Mesothelial cell of epicardium (in vitro differentiated cells): ENCODE measurements at regions not wholly inside any gene's neighbourhood (a gene's known extent, or its start where the extent isn't known, plus 50 kb on each side); places are given as distances from the start of the nearest gene placed in this dataset.

Experiments used
- DNase-seq, 2 experiments: peaks; one replicate each; pipeline ENCODE4 v3.0.0; 2021; ENCODE audit warnings: low spot score in 2 of 2; ENCODE audit not compliant: unreplicated experiment in 2 of 2
- H3K27ac Mint-ChIP-seq: 2 replicates; pipeline ENCODE4 v1.8.0; 2021; ENCODE audit warnings: mixed read lengths
- H3K27me3 Mint-ChIP-seq: 2 replicates; pipeline ENCODE4 v1.8.0; 2021; ENCODE audit warnings: low read depth, mixed read lengths
- H3K36me3 Mint-ChIP-seq: 2 replicates; pipeline ENCODE4 v1.8.0; 2021; ENCODE audit warnings: mixed read lengths
- H3K4me1 Mint-ChIP-seq: 2 replicates; pipeline ENCODE4 v1.8.0; 2021; ENCODE audit warnings: mixed read lengths
- H3K4me3 Mint-ChIP-seq: 2 replicates; pipeline ENCODE4 v1.8.0; 2021; ENCODE audit warnings: mild to moderate bottlenecking, moderate library complexity, mixed read lengths
- H3K9me3 Mint-ChIP-seq: 2 replicates; pipeline ENCODE4 v1.8.0; 2021; ENCODE audit warnings: mixed read lengths
- TF ChIP-seq, protein P1 (sequence below): fragments of 200-600 bp; sonication (generic); IDR thresholded peaks from one replicate; pipeline ENCODE4 v1.5.0; 2021; ENCODE audit warnings: antibody characterized with exemption; ENCODE audit not compliant: unreplicated experiment

DNA sequence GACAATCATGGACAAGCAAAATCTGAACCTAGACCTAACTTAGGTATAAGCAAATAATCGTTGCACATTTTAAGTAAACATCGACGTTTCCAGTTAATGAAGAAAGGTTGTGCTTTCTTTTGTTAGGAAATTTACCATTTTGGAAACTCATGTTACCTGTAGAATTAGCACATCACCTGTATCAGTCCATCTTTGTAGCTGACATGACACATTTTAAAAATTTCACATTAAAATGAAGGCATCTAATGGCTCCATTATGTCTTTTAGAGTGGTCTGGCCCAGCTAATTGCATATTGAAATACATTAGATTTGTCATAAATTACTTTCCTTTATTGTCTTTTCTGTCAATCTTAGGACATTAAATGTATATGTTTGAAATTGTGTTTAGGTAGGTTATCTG lies 119.0 kb upstream of the MGAT5 start:
- Mint-ChIP-seq H3K4me3 (no peak overlapping the region), H3K27me3 (no peaks in the 10 kb centered on the region), H3K4me1 (peaks cover 15% of the 10 kb centered on the region), H3K36me3 (no peaks in the 10 kb centered on the region), H3K27ac (no peak overlapping the region), H3K9me3 (no peaks in the 10 kb centered on the region)
- TF ChIP-seq, protein P1, sequence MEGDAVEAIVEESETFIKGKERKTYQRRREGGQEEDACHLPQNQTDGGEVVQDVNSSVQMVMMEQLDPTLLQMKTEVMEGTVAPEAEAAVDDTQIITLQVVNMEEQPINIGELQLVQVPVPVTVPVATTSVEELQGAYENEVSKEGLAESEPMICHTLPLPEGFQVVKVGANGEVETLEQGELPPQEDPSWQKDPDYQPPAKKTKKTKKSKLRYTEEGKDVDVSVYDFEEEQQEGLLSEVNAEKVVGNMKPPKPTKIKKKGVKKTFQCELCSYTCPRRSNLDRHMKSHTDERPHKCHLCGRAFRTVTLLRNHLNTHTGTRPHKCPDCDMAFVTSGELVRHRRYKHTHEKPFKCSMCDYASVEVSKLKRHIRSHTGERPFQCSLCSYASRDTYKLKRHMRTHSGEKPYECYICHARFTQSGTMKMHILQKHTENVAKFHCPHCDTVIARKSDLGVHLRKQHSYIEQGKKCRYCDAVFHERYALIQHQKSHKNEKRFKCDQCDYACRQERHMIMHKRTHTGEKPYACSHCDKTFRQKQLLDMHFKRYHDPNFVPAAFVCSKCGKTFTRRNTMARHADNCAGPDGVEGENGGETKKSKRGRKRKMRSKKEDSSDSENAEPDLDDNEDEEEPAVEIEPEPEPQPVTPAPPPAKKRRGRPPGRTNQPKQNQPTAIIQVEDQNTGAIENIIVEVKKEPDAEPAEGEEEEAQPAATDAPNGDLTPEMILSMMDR, result no peak
- no peak for DNase-seq

DNA sequence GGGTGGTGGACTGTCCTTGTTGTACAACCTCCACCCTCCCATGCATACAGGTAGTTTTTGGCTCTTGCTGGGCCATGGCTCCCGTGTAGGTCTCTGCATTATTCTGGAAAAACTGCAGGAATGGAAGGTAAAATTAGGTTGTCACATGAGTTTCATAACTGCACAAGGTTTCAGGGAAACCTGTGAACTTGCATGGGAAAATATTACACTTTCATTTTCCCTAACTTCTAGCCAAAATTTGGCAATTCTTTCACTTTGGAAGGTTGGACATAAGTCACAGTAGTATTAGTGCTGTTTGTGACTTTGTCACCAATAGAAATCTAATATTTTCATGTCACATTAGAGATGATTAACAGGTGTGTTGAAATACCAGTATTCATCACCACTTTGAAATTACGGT lies 118.1 kb upstream of the MGAT5 start:
- TF ChIP-seq, protein P1, result no peak

GRCh38 chr2:134136731-134137130 lies 117.1 kb upstream of the MGAT5 start:
- H3K4me3 Mint-ChIP-seq, result no peak overlapping the region
- H3K27ac Mint-ChIP-seq, result peak overlapping the region; percentile 21
- H3K4me1 Mint-ChIP-seq, result peaks cover 15% of the 10 kb centered on the region
- DNase-seq, result no peak
- no peaks in the 10 kb centered on the region for H3K9me3 Mint-ChIP-seq
- no peaks in the 10 kb centered on the region for H3K27me3 Mint-ChIP-seq
- no peaks in the 10 kb centered on the region for H3K36me3 Mint-ChIP-seq
- TF ChIP-seq, protein P1, result no peak

More for the DNA sequence above, 118.1 kb upstream of the MGAT5 start:
- no peak overlapping the region for H3K27ac Mint-ChIP-seq
- H3K9me3 Mint-ChIP-seq, result no peaks in the 10 kb centered on the region
- H3K27me3 Mint-ChIP-seq, result no peaks in the 10 kb centered on the region
- peaks cover 15% of the 10 kb centered on the region for H3K4me1 Mint-ChIP-seq
- no peak for DNase-seq
- H3K36me3 Mint-ChIP-seq, result no peaks in the 10 kb centered on the region
- H3K4me3 Mint-ChIP-seq, result no peak overlapping the region

GRCh38 chr2:134137182-134137611 lies 116.7 kb upstream of the MGAT5 start:
- TF ChIP-seq, protein P1, result no peak
- H3K4me3 Mint-ChIP-seq, result no peak overlapping the region
- H3K9me3 Mint-ChIP-seq, result no peaks in the 10 kb centered on the region
- H3K36me3 Mint-ChIP-seq, result no peaks in the 10 kb centered on the region
- no peak for DNase-seq
- H3K27me3 Mint-ChIP-seq, result no peaks in the 10 kb centered on the region
- peak overlapping the region; percentile 68 for H3K27ac Mint-ChIP-seq
- H3K4me1 Mint-ChIP-seq, result peaks cover 15% of the 10 kb centered on the region

DNA sequence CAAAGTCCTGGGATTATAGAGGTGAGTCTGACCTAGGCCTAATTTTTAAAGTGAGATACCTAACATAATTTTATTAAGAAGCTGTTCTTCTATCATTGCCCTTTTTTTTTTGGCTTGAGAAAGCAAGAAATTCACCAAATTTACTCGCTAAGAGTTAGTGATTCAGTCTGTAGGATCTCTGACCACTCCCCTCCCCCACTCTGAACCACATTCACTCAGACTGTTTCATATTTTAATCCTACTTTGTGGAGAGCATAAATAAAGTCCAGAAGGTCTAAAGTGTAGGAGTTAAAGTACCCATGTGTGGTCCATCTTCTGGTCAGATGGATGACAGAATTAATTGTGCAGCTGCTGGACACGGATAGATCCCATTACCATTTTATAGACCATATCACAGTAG lies 115.8 kb upstream of the MGAT5 start:
- Mint-ChIP-seq H3K27ac (no peak overlapping the region), H3K4me3 (no peak overlapping the region), H3K9me3 (no peaks in the 10 kb centered on the region), H3K36me3 (peaks cover 2% of the 10 kb centered on the region), H3K4me1 (peaks cover 15% of the 10 kb centered on the region), H3K27me3 (no peaks in the 10 kb centered on the region)
- DNase-seq, result no peak
- TF ChIP-seq, protein P1, result no peak

DNA sequence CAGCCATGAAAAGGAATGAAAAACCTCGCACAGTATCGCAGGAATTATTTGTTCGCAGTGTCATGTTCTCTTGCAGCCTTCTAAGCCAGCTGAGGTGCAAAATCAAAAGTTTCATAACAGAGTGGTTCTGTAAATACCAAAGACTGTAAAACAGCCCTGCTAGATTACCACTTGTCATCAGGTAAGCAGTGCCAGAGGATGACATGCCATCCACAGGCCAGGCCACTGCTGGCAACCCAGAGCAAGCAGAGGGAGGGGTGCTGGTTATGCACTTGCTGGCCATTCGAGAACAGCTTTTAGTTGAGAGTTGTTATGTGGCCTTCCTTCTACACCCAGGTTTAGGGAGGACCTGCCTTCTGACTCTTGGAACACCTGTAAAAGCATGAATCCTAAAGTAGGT lies 114.3 kb upstream of the MGAT5 start:
- TF ChIP-seq, protein P1, result no peak
- Mint-ChIP-seq H3K4me3 (no peak overlapping the region), H3K36me3 (peaks cover 2% of the 10 kb centered on the region), H3K27ac (no peak overlapping the region), H3K9me3 (no peaks in the 10 kb centered on the region), H3K4me1 (peaks cover 15% of the 10 kb centered on the region), H3K27me3 (no peaks in the 10 kb centered on the region)
- DNase-seq, result no peak
